ENCODE measurements at regions not wholly inside any gene's neighbourhood (a gene's known extent, or its start where the extent isn't known, plus 50 kb on each side); places are given as distances from the start of the nearest gene placed in this dataset.

DNA sequence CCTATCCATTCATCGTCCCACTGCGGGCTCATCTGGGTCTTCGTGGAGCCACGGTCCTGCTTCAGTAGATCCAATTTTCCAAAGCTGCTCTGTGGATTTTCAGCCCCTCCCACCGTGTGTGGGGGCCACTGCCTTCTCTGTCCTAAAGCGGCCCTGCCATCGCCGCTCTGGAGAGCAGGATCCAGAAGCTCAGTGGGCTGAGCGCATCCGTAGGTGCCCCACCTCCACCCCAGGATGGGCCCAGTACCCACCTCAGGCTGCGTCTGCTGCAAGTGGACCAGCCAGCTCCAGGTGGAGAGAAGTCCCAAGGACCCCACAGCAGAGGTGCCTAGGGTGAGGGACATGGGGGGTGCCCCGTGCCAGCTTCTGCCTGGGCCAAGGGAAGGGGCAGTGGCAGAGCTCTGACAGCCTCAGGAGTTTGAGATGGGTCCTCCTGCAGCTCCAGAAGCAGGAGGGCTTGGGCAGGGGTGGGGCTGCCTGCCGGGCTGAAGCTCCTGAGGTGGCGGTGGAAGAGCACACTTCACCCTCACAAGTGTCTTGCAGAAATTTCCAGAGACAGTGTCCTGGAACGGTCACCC is 148.1 kb upstream of the C14orf180 start:
- no peak for DNase-seq

DNA sequence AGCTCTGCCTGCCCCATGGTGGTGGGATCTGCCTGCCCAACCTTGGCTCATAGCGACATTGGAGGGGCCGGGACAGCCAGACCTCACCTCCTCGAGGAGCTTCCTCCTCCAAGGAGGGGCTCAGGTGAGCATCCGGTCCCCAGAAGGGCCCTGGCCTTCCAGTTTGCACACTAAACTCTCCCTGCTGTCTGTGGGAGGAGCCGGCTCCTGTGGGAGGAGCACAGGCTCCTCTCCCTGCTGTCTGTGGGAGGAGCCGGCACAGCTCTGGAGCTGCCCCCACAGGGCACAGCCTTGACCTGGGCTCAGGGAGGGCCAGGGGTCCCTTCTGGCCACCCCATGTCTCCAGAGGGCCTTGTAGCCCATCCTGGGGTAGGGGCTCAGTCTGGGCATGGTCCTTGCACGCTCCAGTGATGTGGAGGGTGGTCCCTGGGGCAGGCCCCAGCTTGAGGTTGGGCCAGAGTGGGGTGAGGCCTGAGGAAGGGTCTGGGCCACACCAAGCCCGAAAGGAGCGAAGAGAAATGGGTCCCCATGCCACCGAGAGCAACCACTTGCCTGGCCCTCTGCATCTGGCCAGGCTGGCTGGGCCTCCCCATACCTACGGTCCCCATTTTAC is 147.5 kb upstream of the C14orf180 start:
- DNase-seq = no peak

DNA sequence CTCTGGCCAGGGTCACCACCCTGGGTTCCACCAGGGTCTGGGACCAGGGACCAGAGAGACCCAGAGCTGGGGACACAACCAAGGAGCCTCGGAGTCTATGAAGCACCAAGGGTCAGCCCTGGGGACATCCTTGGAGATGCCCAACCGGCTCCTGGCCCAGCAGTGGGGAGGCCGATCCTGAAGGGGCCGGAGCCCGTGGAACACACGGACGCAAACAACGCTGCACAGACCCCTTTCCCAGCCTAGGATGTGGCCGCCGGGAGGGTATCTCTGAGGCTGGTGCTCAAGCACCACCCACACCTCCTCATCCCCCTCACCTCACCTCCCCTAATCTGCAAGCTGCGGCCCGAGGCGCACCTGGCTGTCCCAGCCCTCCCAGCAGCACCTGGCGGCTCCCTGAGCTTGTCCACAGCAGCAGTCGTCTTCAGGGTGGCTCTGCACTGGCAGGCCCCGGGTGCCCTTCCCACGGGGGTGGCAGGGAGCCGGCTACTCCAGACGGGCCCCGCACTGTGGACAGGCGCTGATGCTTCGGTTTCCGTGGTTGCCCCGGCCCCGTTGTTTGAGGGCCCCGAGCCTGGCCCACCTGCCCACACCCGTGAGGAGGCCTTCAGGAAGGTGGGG is 146.8 kb upstream of the C14orf180 start:
- DNase-seq = no peak

GRCh38 chr14:104433401-104434213 is 146.0 kb upstream of the C14orf180 start:
- no peak for DNase-seq

DNA sequence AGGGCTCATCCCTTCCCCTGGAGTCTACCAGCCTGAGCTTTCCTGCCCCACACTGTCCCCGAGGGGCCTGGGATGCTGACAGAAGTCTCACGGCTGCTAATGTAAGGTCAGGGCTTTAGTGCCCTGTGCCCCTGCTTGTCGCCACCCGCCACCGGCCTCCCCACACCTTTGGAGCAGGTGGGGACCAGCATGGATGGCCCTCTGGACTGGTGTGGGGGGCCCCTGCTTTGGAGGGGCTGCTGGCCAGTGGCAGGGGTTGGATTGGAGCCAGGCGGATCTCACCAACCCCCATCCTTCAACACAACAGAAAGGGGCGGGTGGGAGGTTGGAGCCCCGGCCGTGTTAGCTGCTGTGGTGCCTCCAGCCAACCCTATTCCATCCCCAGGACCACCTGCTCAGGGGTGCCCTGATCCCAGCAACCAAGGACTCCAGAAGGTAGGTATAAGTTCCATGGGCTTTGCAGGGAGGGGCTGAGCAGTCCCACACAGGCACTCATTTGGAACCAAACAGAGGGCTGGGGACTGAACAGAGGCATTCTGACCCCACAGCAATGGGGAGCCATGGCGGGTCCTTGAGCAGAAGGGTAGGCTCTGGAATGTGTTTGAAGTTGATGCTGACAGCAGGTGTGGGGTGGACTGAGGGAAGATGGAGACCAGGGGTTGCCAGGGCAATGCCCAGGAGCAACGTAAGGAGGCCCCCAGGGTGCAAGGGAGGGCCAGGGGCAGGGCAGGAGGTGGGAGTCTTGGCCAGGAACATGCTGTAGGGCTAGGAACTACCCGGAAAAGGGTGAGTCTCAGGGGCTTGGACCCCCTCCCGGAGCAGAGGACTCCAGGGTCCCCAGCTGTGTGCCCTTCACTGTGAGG is 145.1 kb upstream of the C14orf180 start:
- DNase-seq = no peak

- no peak for DNase-seq
Observed at GRCh38 chr14:104435147-104436046, 144.2 kb upstream of the C14orf180 start.

DNA sequence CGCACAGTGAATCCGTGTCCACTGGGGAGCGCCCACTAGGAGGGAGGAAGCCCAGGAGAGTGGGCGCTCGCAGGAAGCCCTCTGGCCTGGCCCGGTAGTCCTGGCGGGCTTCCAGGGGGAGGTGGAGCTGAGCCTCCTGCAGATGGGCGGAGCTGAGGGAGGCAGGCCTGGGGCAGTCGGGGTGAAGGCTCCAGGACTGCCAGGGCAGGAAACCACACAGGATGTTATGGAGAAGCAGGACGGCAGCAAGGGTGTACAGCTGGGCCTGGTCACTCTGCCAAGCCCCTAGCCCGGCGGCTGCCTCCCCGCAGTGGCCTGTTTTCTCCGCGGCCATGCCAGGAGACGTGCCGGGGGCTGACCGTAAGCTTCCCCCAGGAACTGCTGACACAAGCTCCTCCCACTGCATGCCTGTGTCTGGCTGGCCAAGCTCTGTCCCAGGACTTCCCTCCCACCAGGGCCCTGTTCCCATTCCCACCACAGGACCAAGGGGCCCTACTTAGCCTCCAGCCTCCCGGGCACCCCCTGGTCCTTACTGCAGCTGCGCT is 143.4 kb upstream of the C14orf180 start:
- DNase-seq = no peak

GRCh38 chr14:104436741-104437701 is 142.5 kb upstream of the C14orf180 start:
- DNase-seq = no peak

- DNase-seq = no peak
Observed at GRCh38 chr14:104437703-104438102, 141.9 kb upstream of the C14orf180 start.

GRCh38 chr14:104438166-104438887 is 141.2 kb upstream of the C14orf180 start:
- DNase-seq = no peak

DNA sequence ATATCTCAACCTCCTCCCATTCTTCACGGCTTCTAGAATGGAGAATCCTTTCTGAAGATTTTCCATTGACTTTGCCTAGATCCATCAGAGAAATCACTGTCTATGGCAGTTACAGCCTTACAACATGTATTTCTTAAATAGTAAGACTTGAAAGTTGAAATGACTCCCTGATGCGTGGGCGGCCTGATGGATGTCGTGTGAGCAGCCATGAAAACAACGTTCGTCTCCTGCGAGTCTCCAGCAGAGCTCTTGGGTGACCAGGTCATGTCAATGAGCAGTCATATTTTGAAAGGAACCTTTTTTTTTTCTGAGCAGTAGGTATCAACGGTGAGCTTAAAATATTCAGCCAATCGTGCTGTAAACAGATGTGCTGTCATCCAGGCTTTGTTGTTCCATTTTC is 139.9 kb upstream of the C14orf180 start:
- DNase-seq = peak; percentile 14

GRCh38 chr14:104440297-104440956 is 139.1 kb upstream of the C14orf180 start:
- peak; percentile 6 for DNase-seq

GRCh38 chr14:104441275-104442106 is 138.1 kb upstream of the C14orf180 start:
- peak; percentile 18 for DNase-seq

GRCh38 chr14:104442107-104442551 is 137.4 kb upstream of the C14orf180 start:
- peak; percentile 7 for DNase-seq

DNA sequence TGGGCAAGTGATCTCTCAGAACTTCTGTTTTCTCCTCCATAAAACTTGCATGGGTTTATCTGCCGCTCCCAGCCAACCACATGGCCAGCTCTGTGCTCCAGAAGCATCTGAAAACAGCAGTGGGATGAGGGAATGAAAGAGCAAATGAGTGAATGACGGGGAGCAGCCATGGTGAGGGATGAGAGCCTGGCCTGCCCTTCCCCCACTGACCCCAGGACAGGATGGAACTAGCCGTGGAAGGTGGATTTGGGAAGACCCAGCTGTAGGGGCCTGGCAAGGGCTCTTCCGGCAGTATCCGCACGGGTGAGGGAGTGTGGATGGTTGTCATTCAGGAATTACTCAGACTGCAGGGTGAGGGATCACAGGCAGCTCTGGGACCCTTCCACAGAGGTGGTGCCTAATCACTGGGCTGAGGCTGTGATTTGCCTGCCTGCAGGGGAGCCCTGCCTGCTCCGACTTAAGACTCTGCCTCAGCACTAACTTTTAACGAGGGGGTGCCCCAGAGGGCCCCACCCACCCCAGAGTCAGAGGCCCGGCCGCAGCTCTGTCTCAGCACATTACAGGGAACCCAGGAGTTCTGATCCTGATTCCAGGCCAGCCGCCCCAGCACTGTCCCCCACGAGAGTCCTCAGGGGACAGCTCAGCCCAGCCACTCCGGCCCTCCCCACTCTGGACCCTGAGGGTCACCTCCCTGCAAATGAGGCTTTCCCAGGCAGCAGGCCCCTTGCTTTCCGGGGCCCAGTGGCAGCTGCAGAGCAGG is 136.8 kb upstream of the C14orf180 start:
- DNase-seq = peak; percentile 18

- peak; percentile 18 for DNase-seq
Observed at GRCh38 chr14:104443391-104444158, 136.0 kb upstream of the C14orf180 start.

Measured in stimulated activated CD8-positive, alpha-beta memory T cell treated with anti-CD3 and anti-CD28 coated beads, Interleukin-4, amount 100 ng/mL, for 48 hours (primary cell).